Colon (tissue), 2 donors: ENCODE measurements at regions not wholly inside any gene's neighbourhood (a gene's known extent, or its start where the extent isn't known, plus 50 kb on each side); places are given as distances from the start of the nearest gene placed in this dataset.
"Not testable (repeated sequence)": the region's sequence is repeated elsewhere in the genome, so short reads cannot be mapped to it uniquely, and the experiment has no call there.

Experiments
- FAIRE-seq: peaks from 2 replicates; lab custom pipeline; 2012; peaks lifted over from hg19 to GRCh38; lab: Jason Lieb, UNC
- donor health status: control.
- donor health status: control.

GRCh38 chr5:166637295-166637694, 1654.2 kb upstream of the WWC1 start:
- no peak for FAIRE-seq

DNA sequence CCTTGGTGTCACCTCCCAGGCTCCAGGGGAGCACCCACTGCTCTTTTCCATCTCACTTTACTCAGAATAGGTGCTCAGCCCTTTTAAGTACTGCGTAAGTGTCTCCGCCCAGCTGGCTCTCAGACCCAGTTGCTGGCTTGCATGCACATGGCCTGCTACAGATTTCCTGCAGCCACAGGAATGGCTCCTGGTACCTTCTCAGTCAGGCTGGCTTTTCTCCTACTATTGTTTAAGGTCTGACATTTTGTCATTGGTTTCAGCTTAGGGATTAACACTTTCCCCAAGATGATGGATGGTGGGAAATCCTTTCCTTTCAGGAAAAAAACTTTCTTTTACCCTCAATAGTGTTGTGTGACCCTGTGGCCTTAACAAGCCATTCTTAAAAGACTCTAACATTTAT, 1652.3 kb upstream of the WWC1 start:
- FAIRE-seq, result no peak

DNA sequence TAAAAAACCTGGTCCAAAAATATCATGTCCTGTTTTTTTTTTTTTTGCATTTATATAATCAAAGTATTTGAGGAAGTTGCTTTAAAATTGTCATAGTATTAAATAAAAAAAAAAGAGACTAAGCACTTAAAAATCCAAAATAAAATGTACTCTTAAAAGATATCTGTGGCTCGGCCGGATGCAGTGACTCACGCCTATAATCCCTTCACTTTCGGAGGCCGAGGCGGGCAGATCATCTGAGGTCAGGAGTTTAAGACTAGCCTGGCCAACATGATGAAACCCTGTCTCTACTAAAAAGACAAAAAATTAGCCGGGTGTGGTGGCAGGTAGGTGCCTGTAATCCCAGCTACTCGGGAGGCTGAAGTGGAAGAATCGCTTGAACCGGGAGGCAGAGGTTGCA, 1651.3 kb upstream of the WWC1 start:
- FAIRE-seq, result not testable (repeated sequence)

- no peak for FAIRE-seq
Measured at GRCh38 chr5:166648736-166649135, 1642.7 kb upstream of the WWC1 start.

DNA sequence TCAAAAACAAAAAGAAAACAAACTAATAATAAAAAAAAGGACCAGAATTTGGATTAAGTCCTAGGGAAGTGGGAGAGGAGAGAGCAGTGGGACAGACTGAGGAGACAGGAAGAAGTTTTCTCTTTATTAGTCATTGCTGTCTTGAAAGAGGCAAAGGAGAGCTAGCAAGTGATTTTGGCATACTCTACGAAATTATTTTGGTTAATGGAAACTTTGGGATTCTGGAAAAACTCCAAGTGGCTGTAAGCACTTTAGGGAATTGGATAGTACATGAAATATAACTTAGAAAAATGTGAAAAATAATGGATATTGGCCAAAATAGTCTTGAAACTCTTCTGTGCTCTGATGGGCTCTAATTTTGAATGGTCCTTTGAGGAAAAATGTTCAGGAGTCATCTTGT, 1641.8 kb upstream of the WWC1 start:
- FAIRE-seq, result no peak

DNA sequence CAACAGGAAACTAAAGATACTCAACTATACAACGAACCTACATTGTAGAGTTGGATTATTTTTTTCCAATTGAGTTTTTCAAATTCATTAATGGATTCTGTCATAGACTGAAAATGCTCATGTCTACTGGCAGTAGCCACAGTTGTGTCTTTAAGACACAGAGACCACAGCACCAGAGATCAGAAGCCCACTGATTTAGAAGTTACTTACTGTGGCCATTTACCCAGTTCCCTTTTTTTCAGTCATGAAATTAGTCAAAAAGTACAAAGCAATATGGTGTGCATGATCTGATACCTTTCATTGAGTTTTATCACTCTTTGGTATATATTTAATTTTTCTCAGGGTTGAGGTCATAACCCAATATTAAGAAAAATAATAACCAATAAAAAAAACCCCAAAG, 1640.2 kb upstream of the WWC1 start:
- no peak for FAIRE-seq

GRCh38 chr5:166671811-166672210, 1619.6 kb upstream of the WWC1 start:
- no peak for FAIRE-seq

- FAIRE-seq, result no peak
Measured at GRCh38 chr5:166672431-166672830, 1619.0 kb upstream of the WWC1 start.

GRCh38 chr5:166677891-166678290, 1613.6 kb upstream of the WWC1 start:
- FAIRE-seq, result no peak

GRCh38 chr5:166679331-166679730, 1612.1 kb upstream of the WWC1 start:
- no peak for FAIRE-seq

GRCh38 chr5:166695326-166695725, 1596.1 kb upstream of the WWC1 start:
- FAIRE-seq, result no peak

DNA sequence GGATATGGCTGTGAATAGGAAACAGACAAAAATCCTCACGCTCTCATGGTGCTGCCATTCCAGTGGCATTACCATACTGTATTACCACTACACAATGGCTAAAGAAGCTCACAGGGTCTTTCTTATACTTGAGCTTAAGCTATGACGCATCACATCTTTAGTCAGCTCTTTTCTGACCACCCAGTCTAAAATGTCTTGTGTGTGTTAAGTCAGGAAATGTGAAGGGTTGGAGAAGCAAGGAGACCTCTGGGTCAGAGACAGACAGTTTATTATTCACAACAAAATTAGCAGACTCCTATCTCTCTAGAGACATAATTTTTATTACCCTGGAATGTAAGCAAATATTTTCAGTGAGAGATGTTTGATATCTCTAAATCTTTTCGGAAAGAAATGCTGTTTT, 1583.2 kb upstream of the WWC1 start:
- no peak for FAIRE-seq

DNA sequence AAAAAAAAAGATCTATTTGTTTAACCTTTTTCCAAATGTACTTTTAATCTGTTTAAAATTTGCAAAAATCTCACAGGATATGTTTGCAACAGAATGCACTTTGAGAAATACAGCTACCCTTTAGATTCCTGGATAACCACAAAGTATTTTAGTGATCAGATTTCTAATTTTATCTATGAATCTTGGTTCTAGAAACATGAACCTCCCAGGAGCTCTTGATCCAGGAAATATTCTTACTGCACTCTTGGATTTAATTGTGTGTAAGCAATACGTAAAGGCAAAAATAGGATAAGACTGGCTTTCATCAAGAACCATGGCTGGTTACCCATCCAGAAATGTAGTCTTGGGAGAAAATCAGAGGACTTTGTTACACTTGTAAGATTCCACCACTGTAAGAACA, 1581.8 kb upstream of the WWC1 start:
- no peak for FAIRE-seq

GRCh38 chr5:166710271-166710670, 1581.2 kb upstream of the WWC1 start:
- FAIRE-seq, result no peak

- no peak for FAIRE-seq
Measured at GRCh38 chr5:166712447-166713185, 1578.8 kb upstream of the WWC1 start.

GRCh38 chr5:166713295-166713694, 1578.2 kb upstream of the WWC1 start:
- FAIRE-seq, result no peak

DNA sequence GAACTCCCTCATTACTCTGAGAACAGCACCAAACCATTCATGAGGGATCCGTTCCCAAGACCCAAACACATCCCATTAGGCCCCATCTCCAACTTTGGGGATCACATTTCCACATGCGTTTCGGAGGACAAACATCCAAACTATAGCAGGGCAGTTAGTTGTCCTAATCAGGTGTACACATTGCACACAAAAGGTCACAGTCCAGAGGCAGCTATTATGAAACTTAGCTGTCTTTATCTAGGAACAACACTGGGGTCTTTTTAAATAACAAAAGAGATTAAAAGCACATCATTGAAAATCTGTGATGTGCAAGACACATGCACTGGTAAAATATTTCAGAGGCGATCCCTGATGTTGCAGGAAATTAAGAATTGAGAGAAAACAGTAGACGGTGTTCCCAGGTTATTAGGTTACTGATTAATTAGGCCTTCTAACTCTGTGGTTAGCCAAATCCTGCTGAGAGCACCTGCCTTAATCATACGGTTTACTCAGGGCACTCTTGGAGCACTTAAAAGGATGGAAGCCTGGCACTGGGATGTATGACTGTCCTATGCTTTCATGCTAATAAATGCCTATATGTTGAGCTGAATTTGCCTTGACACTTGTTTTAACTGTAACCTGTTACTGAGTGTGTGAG, 1574.5 kb upstream of the WWC1 start:
- FAIRE-seq, result no peak

- no peak for FAIRE-seq
Measured at GRCh38 chr5:166719991-166720390, 1571.5 kb upstream of the WWC1 start.

GRCh38 chr5:166722939-166723338, 1568.5 kb upstream of the WWC1 start:
- FAIRE-seq, result no peak

- FAIRE-seq, result no peak
Measured at GRCh38 chr5:166724284-166724683, 1567.2 kb upstream of the WWC1 start.

DNA sequence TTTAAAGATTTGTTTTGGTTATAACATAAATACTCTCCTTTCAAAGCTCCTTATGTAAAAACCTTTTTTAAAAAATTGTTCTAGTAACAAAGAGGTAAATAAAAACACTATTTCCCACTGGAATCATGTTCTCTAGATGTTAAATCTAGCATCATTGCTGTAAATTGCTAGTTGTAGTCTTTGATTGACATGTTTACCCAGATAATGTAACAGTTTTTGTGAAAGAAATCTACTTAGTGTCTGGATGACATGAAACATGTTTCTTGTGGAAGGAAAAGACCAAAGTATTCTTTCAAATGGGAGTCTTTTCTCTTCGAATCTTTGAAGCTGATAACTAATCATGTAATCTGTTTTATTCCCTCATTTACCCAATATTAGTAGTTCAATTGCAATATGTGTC, 1565.9 kb upstream of the WWC1 start:
- no peak for FAIRE-seq

- FAIRE-seq, result no peak
Measured at GRCh38 chr5:166726406-166726805, 1565.0 kb upstream of the WWC1 start.

DNA sequence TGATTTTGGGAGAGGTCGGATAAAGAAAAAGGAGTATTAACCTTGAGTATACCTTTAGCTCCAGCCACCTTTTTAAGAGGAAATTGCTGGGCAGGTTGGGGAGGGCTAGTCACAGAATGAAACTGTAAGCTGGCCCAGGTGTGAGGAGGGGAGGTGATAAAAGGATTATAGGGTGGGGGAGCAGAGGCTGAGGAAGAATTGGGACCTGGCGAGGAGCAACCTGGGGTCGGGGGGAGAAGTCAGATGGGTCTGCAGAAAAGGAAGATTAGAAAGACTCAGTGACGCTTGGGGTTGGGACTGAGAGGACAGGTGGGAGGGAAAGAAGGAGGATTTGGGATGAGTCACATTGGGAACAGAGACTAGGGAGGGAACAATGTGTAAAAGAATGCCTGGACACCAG, 1548.5 kb upstream of the WWC1 start:
- not testable (repeated sequence) for FAIRE-seq

- FAIRE-seq, result no peak
Measured at GRCh38 chr5:166746506-166746905, 1544.9 kb upstream of the WWC1 start.
